RPMI8226 (cell line): ENCODE measurements at regions not wholly inside any gene's neighbourhood (a gene's known extent, or its start where the extent isn't known, plus 50 kb on each side); places are given as distances from the start of the nearest gene placed in this dataset.

Experiments
- DNase-seq: peaks from one replicate; pipeline ENCODE4 v3.0.0-alpha.2; 2015

DNA sequence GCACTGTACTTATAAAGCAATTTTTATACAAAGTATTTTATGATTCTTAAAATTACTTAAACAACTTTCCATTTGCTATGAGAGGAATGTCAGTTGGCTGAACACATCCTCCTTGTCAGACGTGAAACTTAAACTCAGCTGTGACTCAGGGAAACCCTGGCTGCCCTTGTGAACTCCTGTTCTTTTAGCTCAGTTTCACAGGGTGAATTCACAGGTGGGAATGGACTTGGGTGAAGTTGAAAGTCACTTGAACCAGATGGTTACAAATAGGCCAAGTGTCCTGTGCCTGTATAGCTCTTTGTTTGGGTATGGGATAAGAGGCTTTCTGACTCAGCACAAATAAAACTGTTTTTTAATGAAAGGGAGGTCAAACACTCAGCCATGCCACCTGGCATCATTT lies 67.4 kb upstream of the FAM47B start:
- peak; percentile 29 for DNase-seq

- DNase-seq: no peak
Observed at GRCh38 chrX:34877436-34877835, 65.2 kb upstream of the FAM47B start.

DNA sequence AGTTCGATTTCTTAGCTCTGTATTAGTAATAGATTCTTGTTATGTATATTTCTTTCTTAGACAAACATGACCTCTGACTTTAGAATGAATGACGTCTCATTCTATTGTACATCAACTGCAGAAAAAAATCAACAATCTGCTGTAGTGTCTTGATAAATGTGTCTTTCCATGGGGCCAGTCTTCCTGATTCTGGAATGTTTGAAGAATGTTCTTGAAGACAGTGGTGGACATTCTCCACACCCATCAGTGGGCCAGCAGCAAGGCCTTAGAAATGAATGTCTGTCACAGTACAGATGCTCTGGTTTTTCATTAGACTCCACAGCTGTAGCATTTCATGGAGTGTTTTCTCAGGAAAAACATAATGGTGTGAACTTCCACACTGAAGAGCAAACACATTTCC lies 63.2 kb upstream of the FAM47B start:
- DNase-seq: no peak

DNA sequence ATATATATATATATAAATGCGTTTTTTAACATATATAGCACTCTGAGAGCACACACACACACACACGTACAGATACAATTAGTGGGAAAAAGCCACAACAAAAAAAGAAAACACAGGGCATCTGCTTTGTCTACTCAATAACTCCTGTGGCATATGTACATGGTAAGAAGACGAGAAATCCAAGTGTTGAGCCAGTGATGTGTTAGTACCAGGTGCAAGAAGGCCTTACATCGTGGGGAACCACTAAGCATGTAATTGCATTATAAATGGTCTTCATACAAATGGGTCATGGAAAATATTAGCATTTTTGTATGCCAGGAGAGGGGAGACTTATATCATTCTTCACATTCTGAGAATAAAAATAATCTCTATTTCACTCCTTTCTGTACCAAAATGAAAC lies 62.7 kb upstream of the FAM47B start:
- no peak for DNase-seq

GRCh38 chrX:34880656-34881055 lies 61.9 kb upstream of the FAM47B start:
- DNase-seq: no peak

GRCh38 chrX:34881671-34882070 lies 60.9 kb upstream of the FAM47B start:
- DNase-seq: no peak

DNA sequence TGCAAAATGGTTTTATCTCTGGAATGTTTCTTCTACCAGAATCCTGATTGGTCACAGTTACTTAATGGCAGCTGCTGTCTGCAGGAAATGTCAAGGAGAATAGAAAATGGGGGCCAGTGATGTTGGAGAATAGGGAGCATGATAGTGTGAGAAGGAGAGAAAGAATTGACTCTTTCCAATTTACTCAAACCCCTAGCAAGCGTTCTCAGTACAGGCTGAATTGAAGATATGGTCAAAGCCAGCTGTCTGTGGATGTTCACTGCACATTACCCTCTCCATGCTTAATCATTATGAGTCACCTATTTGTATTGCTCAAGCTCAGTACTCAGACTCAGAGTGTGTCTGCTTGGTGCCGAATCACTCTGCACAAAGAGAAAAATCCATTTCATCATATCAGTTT lies 57.8 kb upstream of the FAM47B start:
- DNase-seq: no peak

- DNase-seq: no peak
Observed at GRCh38 chrX:34886011-34886410, 56.6 kb upstream of the FAM47B start.

DNA sequence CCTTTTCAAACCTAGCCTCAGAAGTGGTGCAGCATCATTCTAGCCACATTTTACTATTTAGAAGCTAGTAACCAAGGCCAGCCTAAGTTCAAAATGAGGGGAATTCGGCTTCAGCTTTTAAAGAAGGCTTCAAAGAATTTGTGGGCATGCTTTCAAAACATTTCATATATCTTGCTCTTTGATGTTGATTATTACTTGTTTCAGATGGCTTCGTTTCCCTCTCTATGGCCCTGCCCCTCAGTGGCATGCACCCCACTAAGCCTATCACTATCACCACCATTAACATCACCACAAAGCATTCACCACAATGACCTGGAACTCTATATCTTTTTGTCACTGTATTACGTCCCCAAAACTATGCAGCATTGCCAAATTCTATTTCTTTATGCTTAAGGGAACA lies 51.2 kb upstream of the FAM47B start:
- no peak for DNase-seq
